Glutamatergic neuron (in vitro differentiated cells): ENCODE measurements at regions not wholly inside any gene's neighbourhood (a gene's known extent, or its start where the extent isn't known, plus 50 kb on each side); places are given as distances from the start of the nearest gene placed in this dataset.

ENCODE experiments used
- DNase-seq: peaks from one replicate; pipeline ENCODE4 v3.0.0; 2022
- H3K27ac Mint-ChIP-seq: one replicate; pipeline ENCODE4 v1.8.0; 2020; ENCODE audit warnings: mild to moderate bottlenecking, mixed read lengths, inconsistent platforms; ENCODE audit not compliant: unreplicated experiment
- H3K27me3 Mint-ChIP-seq: one replicate; pipeline ENCODE4 v1.8.0; 2020; ENCODE audit warnings: mild to moderate bottlenecking, moderate library complexity, mixed read lengths, inconsistent platforms; ENCODE audit not compliant: unreplicated experiment
- H3K36me3 Mint-ChIP-seq: one replicate; pipeline ENCODE4 v1.8.0; 2020; ENCODE audit warnings: mild to moderate bottlenecking, mixed read lengths, inconsistent platforms; ENCODE audit not compliant: unreplicated experiment
- H3K4me1 Mint-ChIP-seq: one replicate; pipeline ENCODE4 v1.8.0; 2020; ENCODE audit warnings: mild to moderate bottlenecking, low read depth, mixed read lengths, inconsistent platforms; ENCODE audit not compliant: unreplicated experiment
- H3K4me3 Mint-ChIP-seq: one replicate; pipeline ENCODE4 v1.8.0; 2020; ENCODE audit warnings: mild to moderate bottlenecking, mixed read lengths, inconsistent platforms; ENCODE audit not compliant: unreplicated experiment
- H3K9me3 Mint-ChIP-seq: one replicate; pipeline ENCODE4 v1.8.0; 2020; ENCODE audit warnings: mild to moderate bottlenecking, moderate library complexity, mixed read lengths, inconsistent platforms; ENCODE audit not compliant: unreplicated experiment
- TF ChIP-seq, protein P1 (sequence below): fragments of 200-600 bp; sonication (generic); IDR thresholded peaks from one replicate; pipeline ENCODE4 v1.5.0; 2021; ENCODE audit not compliant: partially characterized antibody, unreplicated experiment

GRCh38 chr2:42893047-42893758 is 100.8 kb upstream of the HAAO start:
- no peak overlapping the region for H3K4me3 Mint-ChIP-seq
- peaks cover 3% of the 10 kb centered on the region for H3K9me3 Mint-ChIP-seq
- H3K36me3 Mint-ChIP-seq, result peaks cover 9% of the 10 kb centered on the region
- no peak for DNase-seq
- TF ChIP-seq, protein P1, sequence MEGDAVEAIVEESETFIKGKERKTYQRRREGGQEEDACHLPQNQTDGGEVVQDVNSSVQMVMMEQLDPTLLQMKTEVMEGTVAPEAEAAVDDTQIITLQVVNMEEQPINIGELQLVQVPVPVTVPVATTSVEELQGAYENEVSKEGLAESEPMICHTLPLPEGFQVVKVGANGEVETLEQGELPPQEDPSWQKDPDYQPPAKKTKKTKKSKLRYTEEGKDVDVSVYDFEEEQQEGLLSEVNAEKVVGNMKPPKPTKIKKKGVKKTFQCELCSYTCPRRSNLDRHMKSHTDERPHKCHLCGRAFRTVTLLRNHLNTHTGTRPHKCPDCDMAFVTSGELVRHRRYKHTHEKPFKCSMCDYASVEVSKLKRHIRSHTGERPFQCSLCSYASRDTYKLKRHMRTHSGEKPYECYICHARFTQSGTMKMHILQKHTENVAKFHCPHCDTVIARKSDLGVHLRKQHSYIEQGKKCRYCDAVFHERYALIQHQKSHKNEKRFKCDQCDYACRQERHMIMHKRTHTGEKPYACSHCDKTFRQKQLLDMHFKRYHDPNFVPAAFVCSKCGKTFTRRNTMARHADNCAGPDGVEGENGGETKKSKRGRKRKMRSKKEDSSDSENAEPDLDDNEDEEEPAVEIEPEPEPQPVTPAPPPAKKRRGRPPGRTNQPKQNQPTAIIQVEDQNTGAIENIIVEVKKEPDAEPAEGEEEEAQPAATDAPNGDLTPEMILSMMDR, result no peak
- H3K27ac Mint-ChIP-seq, result no peak overlapping the region
- H3K4me1 Mint-ChIP-seq, result no peaks in the 10 kb centered on the region
- peaks cover 2% of the 10 kb centered on the region for H3K27me3 Mint-ChIP-seq

- TF ChIP-seq, protein P1, result no peak
- Mint-ChIP-seq H3K4me1 (no peaks in the 10 kb centered on the region), H3K4me3 (no peak overlapping the region), H3K27me3 (peaks cover 2% of the 10 kb centered on the region), H3K9me3 (no peaks in the 10 kb centered on the region), H3K27ac (no peak overlapping the region), H3K36me3 (peaks cover 13% of the 10 kb centered on the region)
- no peak for DNase-seq
These were observed 98.5 kb upstream of the HAAO start for GRCh38 chr2:42890791-42891355.

DNA sequence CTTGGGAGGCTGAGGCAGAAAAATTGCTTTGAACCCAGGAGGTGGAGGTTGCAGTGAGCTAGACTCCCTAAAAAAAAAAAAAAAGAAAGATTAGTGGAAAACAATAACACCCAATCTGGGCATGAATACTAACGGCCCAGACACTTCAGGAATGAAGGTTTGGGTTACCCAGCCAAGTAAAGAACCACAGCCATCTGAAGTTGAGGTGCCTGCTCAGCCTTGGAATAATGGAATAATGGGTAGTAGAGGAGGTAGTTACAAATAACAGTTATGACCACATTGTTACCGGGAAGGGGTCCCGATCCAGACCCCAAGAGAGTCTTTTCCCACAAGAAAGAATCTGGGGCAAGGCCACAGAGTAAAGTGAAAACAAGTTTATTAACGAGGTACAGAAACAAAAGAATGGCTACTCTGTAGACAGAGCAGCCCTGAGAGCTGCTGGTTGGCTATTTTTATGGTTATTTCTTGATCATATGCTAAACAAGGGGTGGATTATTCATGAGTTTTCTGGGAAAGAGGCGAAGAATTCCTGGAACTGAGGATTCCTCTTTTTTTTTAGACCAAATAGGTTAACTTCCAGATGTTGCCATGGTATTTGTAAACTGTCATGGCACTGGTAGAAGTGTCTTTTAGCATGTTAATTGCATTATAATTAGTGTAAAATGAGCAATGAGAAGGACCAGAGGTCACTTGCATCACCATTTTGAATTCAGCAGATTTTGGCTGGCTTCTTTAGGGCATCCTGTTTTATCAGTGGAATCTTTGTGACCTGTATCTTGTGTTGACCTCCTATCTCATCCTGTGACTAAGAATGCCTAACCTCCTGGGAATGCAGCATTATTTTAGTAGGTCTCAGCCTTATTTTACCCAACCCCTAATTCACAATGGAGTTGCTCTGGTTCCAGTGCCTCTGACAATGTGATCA is 96.2 kb upstream of the HAAO start:
- no peak overlapping the region for H3K27ac Mint-ChIP-seq
- H3K4me1 Mint-ChIP-seq, result no peaks in the 10 kb centered on the region
- no peak overlapping the region for H3K4me3 Mint-ChIP-seq
- no peak for DNase-seq
- peaks cover 2% of the 10 kb centered on the region for H3K27me3 Mint-ChIP-seq
- peaks cover 13% of the 10 kb centered on the region for H3K36me3 Mint-ChIP-seq
- no peaks in the 10 kb centered on the region for H3K9me3 Mint-ChIP-seq
- TF ChIP-seq, protein P1, result no peak

GRCh38 chr2:42886921-42887320 is 94.5 kb upstream of the HAAO start:
- Mint-ChIP-seq H3K27ac (no peak overlapping the region), H3K9me3 (no peaks in the 10 kb centered on the region), H3K27me3 (peaks cover under 1% of the 10 kb centered on the region), H3K4me3 (no peak overlapping the region), H3K4me1 (no peaks in the 10 kb centered on the region), H3K36me3 (peaks cover 13% of the 10 kb centered on the region)
- TF ChIP-seq, protein P1, result no peak
- DNase-seq, result no peak

- DNase-seq, result no peak
- peaks cover 8% of the 10 kb centered on the region for H3K36me3 Mint-ChIP-seq
- H3K27me3 Mint-ChIP-seq, result no peaks in the 10 kb centered on the region
- H3K9me3 Mint-ChIP-seq, result no peaks in the 10 kb centered on the region
- no peaks in the 10 kb centered on the region for H3K4me1 Mint-ChIP-seq
- TF ChIP-seq, protein P1, result no peak
- no peak overlapping the region for H3K27ac Mint-ChIP-seq
- H3K4me3 Mint-ChIP-seq, result no peak overlapping the region
These were observed 90.4 kb upstream of the HAAO start for GRCh38 chr2:42882756-42883155.
